ENCODE measurements at regions not wholly inside any gene's neighbourhood (a gene's known extent, or its start where the extent isn't known, plus 50 kb on each side); places are given as distances from the start of the nearest gene placed in this dataset.

- DNase-seq (ENCODE audit: low read depth), result no peak
These were observed 482.2 kb upstream of the KIF2A start for GRCh38 chr5:61823781-61824180.

GRCh38 chr5:61824396-61824795, 481.6 kb upstream of the KIF2A start:
- DNase-seq (ENCODE audit: low read depth), result no peak

GRCh38 chr5:61827445-61827975, 478.5 kb upstream of the KIF2A start:
- no peak for DNase-seq (ENCODE audit: low read depth)

- DNase-seq (ENCODE audit: low read depth), result no peak
These were observed 477.1 kb upstream of the KIF2A start for GRCh38 chr5:61828856-61829255.

GRCh38 chr5:61831736-61832135, 474.3 kb upstream of the KIF2A start:
- DNase-seq (ENCODE audit: low read depth), result no peak

- no peak for DNase-seq (ENCODE audit: low read depth)
These were observed 468.2 kb upstream of the KIF2A start for GRCh38 chr5:61837788-61838187.

GRCh38 chr5:61840361-61840760, 465.6 kb upstream of the KIF2A start:
- DNase-seq (ENCODE audit: low read depth), result no peak

GRCh38 chr5:61842840-61843239, 463.2 kb upstream of the KIF2A start:
- no peak for DNase-seq (ENCODE audit: low read depth)

GRCh38 chr5:61850696-61851095, 455.3 kb upstream of the KIF2A start:
- no peak for DNase-seq (ENCODE audit: low read depth)

GRCh38 chr5:61854531-61854930, 451.5 kb upstream of the KIF2A start:
- no peak for DNase-seq (ENCODE audit: low read depth)

GRCh38 chr5:61860978-61861377, 445.0 kb upstream of the KIF2A start:
- no peak for DNase-seq (ENCODE audit: low read depth)

GRCh38 chr5:61866930-61867329, 439.1 kb upstream of the KIF2A start:
- DNase-seq (ENCODE audit: low read depth), result no peak

GRCh38 chr5:61869333-61869732, 436.7 kb upstream of the KIF2A start:
- no peak for DNase-seq (ENCODE audit: low read depth)

- no peak for DNase-seq (ENCODE audit: low read depth)
These were observed 427.5 kb upstream of the KIF2A start for GRCh38 chr5:61878471-61878870.

- no peak for DNase-seq (ENCODE audit: low read depth)
These were observed 424.1 kb upstream of the KIF2A start for GRCh38 chr5:61881821-61882487.

GRCh38 chr5:61882901-61883500, 423.0 kb upstream of the KIF2A start:
- DNase-seq (ENCODE audit: low read depth), result no peak

GRCh38 chr5:61884252-61884855, 421.7 kb upstream of the KIF2A start:
- DNase-seq (ENCODE audit: low read depth), result no peak

- no peak for DNase-seq (ENCODE audit: low read depth)
These were observed 419.8 kb upstream of the KIF2A start for GRCh38 chr5:61886214-61886613.

- no peak for DNase-seq (ENCODE audit: low read depth)
These were observed 418.7 kb upstream of the KIF2A start for GRCh38 chr5:61887271-61887670.

- no peak for DNase-seq (ENCODE audit: low read depth)
These were observed 412.0 kb upstream of the KIF2A start for GRCh38 chr5:61894046-61894445.

- DNase-seq (ENCODE audit: low read depth), result no peak
These were observed 409.2 kb upstream of the KIF2A start for GRCh38 chr5:61896811-61897210.

- DNase-seq (ENCODE audit: low read depth), result no peak
These were observed 408.8 kb upstream of the KIF2A start for GRCh38 chr5:61897251-61897650.

GRCh38 chr5:61901997-61902396, 404.0 kb upstream of the KIF2A start:
- no peak for DNase-seq (ENCODE audit: low read depth)
